ENCODE measurements at regions not wholly inside any gene's neighbourhood (a gene's known extent, or its start where the extent isn't known, plus 50 kb on each side); places are given as distances from the start of the nearest gene placed in this dataset.

GRCh38 chr6:7671581-7671980, 54.3 kb upstream of the BMP6 start:
- no peak for TF ChIP-seq POLR2A (IDR thresholded peaks at IDR 0.05)
- no peak for TF ChIP-seq POLR2AphosphoS5 (IDR thresholded peaks at IDR 0.05)
- TF ChIP-seq EP300 (IDR thresholded peaks at IDR 0.05), result no peak
- no peak for TF ChIP-seq CTCF (IDR thresholded peaks at IDR 0.05)
- H3K9me3 ChIP-seq, result no peaks in the 10 kb centered on the region
- H3K4me1 ChIP-seq, result peaks cover 0 to 27% (median 9%) of the 10 kb centered on the region in 4 donors
- no peak for DNase-seq
- H3K4me3 ChIP-seq, result no peak overlapping the region
- intact Hi-C loops (cut with DNase I; ENCODE audit: low total_unique reads), result no loop called here
- H3K27ac ChIP-seq, result no peak overlapping the region
- H3K36me3 ChIP-seq, result no peaks in the 10 kb centered on the region
- peaks cover 0 to 22% (median 0%) of the 10 kb centered on the region in 3 donors for H3K27me3 ChIP-seq
- WGBS, 5 donors, result 74 to 96% (median 90%) methylated on average over 3 of the region's 3 CpGs

- 67 to 75% (median 71%) methylated on average over 16 to 20 of the region's 20 CpGs for WGBS, 5 donors
- Histone ChIP-seq H3K4me3 (peak overlapping the region in 3 of 4 donors; percentile 1 to 31 (median 7)), H3K4me1 (peaks cover 0 to 27% (median 9%) of the 10 kb centered on the region in 4 donors), H3K9me3 (no peaks in the 10 kb centered on the region), H3K27me3 (peaks cover 0 to 22% (median 0%) of the 10 kb centered on the region in 3 donors), H3K36me3 (no peaks in the 10 kb centered on the region), H3K27ac (peak overlapping the region in 1 of 5 donors; percentile 5)
- TF ChIP-seq EP300 (IDR thresholded peaks at IDR 0.05) (no peak), POLR2A (IDR thresholded peaks at IDR 0.05) (no peak), CTCF (IDR thresholded peaks at IDR 0.05) (no peak), POLR2AphosphoS5 (IDR thresholded peaks at IDR 0.05) (no peak)
- DNase-seq, result peak in 1 of 2 donors; percentile 39
- intact Hi-C loops (cut with DNase I; ENCODE audit: low total_unique reads), result no loop called here
Measured at GRCh38 chr6:7672066-7673062, 53.5 kb upstream of the BMP6 start.

DNA sequence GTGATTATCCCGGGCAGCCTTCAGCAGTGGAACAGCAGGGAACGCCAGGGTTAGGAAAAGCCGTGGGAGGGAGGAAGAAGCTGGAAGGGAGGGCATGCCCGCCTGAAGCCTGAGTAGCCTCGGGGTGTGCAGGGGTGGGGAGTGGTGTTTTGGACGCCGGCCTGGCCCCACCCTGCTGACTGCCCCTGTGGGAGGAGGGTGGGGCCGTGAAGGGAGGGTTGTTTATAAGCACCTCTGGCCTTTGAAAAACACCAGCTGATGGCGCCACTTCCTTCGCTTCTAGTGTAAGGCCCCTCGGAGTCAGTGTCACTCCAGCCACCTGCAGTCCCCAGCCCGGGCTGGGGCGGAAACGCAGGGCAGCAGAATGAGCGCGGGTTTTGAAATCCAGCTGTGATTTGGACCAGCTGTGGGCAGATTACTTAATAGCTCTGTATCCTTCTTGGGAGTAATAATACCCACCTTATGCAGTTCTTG, 52.8 kb upstream of the BMP6 start:
- Histone ChIP-seq H3K27ac (peak overlapping the region in 1 of 5 donors; percentile 5), H3K27me3 (peaks cover 0 to 22% (median 0%) of the 10 kb centered on the region in 3 donors), H3K9me3 (no peaks in the 10 kb centered on the region), H3K4me3 (peak overlapping the region in 3 of 4 donors; percentile 1 to 31 (median 7)), H3K4me1 (peaks cover 0 to 27% (median 9%) of the 10 kb centered on the region in 4 donors), H3K36me3 (no peaks in the 10 kb centered on the region)
- 5 to 13% (median 11%) methylated on average over 16 of the region's 16 CpGs for WGBS, 5 donors
- intact Hi-C loops (cut with DNase I; ENCODE audit: low total_unique reads), result no loop called here
- TF ChIP-seq EP300 (IDR thresholded peaks at IDR 0.05) (no peak), POLR2A (IDR thresholded peaks at IDR 0.05) (no peak), POLR2AphosphoS5 (IDR thresholded peaks at IDR 0.05) (no peak), CTCF (IDR thresholded peaks at IDR 0.05) (no peak)
- peak; percentile 32 to 73 for DNase-seq

- TF ChIP-seq CTCF (IDR thresholded peaks at IDR 0.05) (no peak), EP300 (IDR thresholded peaks at IDR 0.05) (no peak), POLR2A (IDR thresholded peaks at IDR 0.05) (no peak), POLR2AphosphoS5 (IDR thresholded peaks at IDR 0.05) (no peak)
- peak in 1 of 2 donors; percentile 35 for DNase-seq
- intact Hi-C loops (cut with DNase I; ENCODE audit: low total_unique reads), result no loop called here
- 46 to 65% (median 54%) methylated on average over 6 of the region's 6 CpGs for WGBS, 5 donors
- H3K4me1 ChIP-seq, result peaks cover 0 to 27% (median 9%) of the 10 kb centered on the region in 4 donors
- H3K36me3 ChIP-seq, result no peaks in the 10 kb centered on the region
- no peak overlapping the region for H3K27ac ChIP-seq
- no peak overlapping the region for H3K4me3 ChIP-seq
- peaks cover 0 to 24% (median 0%) of the 10 kb centered on the region in 3 donors for H3K27me3 ChIP-seq
- H3K9me3 ChIP-seq, result no peaks in the 10 kb centered on the region
Measured at GRCh38 chr6:7674291-7674690, 51.6 kb upstream of the BMP6 start.
